Activated CD8-positive, alpha-beta memory T cell treated with anti-CD3 and anti-CD28 coated beads for 48 hours (primary cell): ENCODE measurements at regions not wholly inside any gene's neighbourhood (a gene's known extent, or its start where the extent isn't known, plus 50 kb on each side); places are given as distances from the start of the nearest gene placed in this dataset.

Experiments
- DNase-seq, 3 experiments: peaks; one replicate each; pipeline ENCODE4 v3.0.0-alpha.2; 2020; ENCODE audit warnings: low read depth in 2 of 3, low spot score in 2 of 3

DNA sequence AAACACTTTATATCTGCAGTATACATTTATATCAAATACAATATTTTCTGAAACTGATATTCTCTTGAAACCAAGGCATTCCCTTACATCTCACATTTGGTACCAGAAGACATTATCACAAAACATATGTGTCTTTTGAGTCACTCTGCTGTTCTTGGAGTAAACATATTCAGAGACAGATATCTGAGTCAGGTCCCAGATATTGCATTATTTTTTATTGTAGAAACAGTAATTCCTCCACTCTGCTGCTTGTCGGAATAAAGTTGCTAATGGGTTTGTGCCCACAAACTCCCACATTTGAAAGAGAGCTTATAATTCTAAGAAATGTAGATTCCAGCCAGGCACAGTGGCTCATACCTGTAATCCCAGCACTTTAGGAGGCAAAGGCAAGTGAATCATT lies 261.1 kb upstream of the DAPK1 start:
- DNase-seq, result no peak

DNA sequence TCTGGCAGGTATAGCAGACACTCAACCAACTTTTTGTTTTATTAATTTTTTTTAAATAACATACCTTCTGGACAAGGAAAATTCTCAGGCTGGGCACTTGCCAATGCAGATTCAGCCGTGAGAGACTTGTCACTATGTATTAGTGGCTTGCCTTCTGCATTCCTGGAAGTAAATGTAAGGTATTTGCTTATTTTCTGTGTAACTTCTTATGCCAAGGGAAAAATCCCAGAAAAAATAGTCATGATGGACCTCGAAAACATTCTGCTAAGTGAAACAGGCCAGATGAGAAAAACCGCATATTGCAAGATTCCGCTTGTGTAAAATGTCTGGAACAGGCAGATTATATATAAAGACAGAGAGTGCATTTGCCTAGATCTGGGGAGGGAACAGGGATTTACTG lies 260.3 kb upstream of the DAPK1 start:
- DNase-seq, result no peak

DNA sequence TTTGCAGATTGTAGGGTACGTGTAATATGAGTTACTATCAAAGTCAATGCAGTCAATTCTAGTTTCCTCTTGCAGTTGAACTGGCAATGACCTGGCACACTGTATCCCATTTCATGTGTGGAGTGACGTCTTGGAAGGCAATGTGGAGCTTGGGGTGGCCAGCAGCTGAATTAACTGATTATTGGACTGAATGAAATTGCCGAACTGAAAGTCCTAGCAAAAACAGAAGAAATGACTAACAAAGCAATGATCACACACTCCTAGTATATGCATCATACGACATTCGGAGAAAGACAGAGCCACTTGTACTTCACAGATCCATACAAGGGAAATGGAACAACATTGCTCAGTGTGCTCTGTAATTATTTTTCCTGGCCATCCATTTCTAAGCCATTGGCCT lies 259.1 kb upstream of the DAPK1 start:
- DNase-seq, result no peak

DNA sequence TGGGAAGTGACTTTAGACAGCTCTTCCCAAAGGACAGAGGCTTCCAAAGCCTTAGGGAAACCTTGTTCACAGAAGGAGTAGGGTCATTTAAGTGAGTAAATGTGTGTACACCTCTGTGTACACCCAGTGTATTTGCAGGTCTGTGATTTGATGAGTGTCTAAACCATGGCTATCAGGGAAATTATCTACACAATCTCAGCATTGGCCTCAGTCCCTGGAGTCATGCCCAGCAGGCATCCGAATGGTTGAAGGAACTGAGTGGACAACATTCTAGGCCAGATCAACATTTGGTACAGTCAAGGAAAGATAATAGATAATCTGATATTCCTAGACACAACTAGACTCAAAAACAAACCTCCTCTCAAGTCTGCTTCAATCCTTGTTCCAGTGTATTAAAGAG lies 258.4 kb upstream of the DAPK1 start:
- DNase-seq, result no peak

DNA sequence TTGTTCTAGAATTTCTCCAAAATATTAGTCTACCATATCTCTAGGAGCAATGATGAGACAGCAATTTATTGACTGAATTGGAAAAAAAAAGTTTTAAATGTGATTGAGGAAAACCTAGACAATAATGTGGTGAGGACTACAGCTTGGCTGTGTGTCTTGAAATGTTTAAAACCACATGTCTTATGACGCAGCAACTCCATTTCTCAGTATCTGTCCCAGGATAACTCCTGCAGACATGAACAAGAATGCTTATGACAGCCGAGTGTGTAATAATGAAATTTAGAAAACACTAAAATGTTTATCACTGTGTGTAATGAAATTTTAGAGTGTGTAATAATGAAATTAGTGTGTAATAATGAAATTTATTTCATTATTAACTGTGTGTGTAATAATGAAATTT lies 254.1 kb upstream of the DAPK1 start:
- no peak for DNase-seq

DNA sequence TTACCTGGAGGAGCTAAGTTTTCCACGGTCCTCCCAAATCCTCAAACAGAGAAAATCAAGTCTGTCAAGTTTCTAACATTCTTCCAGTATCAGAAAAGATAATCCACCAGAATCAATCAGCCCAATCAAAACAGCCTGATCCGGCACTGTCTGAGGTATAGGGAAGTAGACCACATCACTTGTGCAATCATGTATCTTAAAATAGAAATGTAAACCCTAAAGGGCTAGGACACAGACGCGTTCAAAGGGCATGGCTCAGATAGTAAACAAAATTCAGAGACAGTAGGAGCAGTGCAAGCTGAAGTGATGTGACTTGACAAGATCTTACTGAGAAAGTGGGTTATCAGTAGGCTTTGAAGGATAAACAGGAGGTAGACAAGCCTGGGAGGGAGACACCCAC lies 252.4 kb upstream of the DAPK1 start:
- DNase-seq, result no peak

DNA sequence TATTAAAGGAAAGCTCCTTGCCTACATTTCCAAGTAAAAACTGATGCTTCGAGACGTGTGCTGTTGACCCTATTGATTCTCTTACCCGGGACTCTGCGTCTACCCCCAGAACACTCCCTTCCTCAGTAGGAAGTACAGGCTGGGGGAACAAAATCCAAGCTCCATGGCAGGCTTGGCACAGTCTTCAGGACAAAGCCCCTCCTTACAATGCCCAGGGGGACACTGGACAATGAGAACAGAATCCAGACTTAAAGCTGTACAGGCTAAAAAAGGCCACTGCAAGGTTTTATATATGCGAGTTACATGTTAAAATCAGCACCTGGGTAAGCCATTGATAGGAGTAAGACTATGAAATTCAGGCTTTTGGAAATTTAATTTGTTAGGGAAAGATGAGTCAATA lies 250.6 kb upstream of the DAPK1 start:
- no peak for DNase-seq

DNA sequence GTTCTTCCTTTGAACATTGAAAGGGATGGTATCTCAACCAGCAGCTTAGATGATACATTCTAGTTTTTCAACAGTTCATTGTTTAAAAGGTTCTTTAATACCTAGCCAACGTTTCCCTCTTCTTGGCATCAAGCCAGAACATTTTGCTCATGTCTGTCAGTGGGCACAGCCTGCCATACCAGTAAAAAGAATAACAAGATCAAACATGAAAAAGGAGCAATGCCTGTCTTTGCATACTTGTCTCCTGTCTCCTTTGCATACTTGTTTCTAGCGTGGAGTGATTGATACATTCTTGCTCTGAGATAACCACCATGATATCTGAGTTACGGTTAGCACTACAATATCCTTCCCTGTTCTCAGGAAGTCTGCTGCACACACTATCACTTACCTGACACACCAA lies 248.6 kb upstream of the DAPK1 start:
- no peak for DNase-seq

DNA sequence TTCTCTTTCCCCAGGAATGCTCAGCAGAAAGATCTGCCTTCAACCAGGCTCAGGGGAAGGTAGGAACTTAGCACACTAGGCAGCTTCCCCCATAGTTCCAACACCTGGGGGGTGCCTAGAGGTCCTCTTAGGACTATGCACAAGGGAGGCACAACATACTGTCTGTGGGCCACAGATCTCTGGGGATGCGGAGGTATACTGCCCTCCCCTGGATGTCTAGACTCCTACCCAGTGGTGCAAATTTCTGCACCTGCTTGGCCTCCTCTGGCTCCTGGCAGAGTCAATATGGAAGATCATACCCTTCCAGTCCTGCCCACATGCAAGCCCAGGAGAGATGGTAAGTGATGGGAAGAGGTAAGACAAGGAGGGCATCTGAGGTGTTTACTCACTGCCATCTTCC lies 247.5 kb upstream of the DAPK1 start:
- DNase-seq, result no peak

DNA sequence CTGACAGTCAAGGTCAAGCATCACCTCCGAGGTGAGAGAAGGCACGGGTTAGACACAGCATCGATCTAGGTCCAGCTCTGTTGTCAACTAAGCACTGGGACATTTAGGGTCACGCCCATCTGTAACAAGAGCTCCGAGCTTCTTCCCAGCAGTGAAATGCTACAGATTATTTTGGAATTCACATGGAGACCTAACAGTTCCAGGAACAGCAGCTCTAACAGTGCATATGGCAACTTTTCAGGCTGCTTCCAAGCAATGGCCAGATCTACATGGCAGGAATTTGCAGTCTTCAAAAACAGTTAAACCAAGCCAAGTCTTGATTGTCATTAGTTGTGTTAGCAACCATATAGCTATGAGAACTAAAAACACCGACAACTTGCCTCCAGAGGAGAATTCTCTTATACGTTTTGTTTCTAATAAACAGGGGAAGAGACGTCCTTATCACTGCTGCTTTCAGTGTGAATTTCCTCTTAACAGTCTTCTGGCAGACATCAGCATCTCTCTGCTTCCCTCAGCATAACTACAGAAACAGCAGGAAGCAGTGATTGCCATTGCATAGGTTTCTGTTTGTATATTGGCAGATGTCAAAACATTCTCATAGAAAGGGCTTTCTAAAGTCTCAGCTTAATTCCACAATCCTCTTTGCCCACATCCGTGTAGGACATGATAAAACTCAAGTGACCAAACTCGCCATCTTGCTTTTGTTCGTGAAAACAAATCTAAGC lies 242.1 kb upstream of the DAPK1 start:
- DNase-seq, result no peak

DNA sequence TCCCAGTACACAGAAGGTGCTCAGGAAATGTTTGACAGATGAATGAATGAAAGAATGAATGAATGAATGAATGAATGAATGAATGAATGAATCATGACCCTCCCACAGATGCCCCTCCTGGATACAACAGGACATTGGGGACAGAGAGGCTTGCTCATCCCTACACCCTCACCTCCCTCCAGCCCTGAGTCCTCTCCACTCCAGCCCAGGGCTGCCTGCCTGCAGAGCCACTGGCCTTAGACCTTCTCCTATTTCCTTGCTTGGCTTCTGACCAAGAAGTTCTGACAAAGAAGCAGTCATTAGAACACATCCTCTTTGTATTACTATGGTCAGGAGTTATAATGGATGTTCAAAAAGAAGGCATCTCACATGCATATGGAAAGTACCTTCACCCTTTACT lies 240.7 kb upstream of the DAPK1 start:
- DNase-seq, result no peak

DNA sequence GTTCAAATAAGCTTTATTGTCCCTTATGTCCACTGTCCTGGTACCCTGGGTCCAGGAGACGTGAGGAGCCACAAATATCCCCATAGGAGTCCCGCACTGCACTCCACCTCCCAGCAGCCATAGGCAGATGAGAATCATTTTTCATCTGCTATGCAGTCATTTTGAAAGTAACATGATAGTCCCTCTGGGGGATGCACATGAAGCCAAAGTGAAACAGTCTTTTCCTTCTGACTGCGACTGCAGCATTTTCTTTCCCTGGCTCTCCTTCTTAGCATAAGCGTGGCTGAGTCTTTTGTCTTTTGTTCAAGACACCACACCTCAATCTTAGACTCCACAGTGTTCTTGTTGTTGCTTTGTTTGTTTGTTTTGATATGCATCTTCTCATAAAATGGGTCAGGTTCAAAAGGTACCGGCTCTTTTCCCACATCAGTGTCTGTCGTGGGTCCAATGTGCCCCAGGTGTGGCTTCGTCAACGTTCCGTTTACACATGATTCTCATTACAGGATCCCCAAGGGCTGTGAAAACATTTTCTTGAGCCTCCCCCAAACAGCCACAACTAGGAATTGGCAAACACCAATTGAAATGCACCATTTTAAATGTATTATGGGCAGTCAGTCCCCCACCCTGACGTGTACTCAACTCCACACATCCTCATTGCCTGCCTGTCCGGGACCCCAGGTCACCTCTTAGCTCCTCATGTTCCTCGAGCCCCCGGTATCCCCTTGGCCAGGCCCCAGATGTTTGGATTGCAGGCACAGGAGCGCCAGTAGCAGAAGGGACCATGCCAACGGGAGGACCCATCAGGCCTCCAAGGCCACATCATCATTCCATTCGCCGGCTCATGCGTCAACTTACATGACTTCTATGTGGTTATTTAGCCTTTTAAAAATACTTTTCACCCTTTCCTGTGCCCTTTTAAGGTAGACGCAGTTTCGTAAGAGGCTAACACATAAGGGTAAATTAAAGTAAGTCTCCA lies 237.8 kb upstream of the DAPK1 start:
- no peak for DNase-seq

DNA sequence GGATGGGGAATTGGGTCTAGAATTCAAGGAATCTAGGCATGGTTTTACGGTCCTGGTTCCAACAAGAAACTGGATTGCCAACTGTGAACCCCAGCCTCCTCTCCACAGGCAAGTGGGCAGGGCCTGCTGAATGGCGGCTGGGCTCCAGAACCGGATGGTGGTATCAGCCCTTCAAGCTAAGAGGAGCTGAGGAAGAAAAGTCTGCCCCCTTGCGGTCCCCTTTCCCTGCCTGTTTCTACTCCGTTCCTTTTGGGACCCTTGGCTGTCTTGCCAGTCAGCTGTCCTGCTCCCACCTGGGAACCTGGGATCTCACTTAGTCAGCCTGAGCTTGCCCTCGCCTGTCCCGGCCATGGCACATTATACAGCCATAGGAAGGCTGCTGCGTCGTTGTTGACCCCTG lies 234.4 kb upstream of the DAPK1 start:
- no peak for DNase-seq

DNA sequence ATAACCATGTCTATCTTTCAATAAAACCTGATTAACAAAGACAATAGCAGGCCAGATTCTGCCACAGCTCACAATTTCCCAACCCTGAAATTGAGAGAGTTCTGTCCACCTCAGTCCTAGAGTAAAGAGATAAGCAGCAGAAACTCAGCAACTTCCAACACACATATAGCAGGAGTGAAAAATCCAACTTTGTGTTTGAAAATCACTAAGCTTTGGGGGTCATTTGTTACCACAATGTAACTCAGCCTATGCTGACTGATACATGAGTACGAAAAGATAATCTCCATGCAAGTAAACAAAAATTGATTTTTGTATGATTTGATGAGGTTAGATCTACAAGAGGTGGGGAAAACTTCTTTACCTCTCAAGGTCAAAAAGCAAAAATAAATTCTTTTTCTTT lies 231.0 kb upstream of the DAPK1 start:
- DNase-seq, result no peak

DNA sequence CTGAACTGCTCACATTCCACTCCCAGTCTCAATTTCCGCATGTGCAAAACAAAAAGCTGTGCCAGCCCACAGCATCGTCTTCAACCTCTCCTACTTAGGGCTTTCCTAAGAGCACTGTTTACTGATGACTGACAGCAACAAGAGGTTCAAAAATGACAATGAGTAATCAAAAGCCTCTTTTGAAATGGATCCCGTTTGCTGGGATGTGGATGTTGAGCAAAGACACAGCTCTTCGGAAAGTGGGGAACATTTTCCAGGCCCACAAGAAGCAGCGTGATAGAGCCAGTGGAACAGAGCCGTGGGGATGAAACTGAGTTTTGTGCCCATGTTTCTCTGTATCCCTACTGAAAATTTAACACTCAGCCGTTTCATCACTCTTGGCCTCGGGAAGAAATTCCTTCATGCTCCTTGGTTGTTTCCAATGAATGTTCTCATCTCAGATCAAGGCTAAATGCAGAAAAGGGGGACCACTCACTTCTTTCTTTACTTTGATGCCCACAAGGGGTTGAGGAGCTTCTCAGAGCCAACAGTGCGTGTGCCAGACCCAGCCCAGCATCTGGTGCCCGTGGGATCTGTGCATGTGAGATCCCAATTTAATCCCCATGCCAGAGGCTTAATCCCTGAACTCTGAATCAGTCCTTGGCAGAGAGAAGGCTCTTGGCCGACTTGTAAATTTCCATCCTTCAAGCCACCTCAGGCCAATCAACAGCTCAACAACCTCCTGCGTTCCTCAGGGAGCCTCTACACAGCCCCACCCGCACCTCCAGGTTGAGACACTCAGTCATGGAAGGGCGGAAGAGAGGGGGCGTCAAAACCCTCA lies 230.2 kb upstream of the DAPK1 start:
- DNase-seq, result no peak

DNA sequence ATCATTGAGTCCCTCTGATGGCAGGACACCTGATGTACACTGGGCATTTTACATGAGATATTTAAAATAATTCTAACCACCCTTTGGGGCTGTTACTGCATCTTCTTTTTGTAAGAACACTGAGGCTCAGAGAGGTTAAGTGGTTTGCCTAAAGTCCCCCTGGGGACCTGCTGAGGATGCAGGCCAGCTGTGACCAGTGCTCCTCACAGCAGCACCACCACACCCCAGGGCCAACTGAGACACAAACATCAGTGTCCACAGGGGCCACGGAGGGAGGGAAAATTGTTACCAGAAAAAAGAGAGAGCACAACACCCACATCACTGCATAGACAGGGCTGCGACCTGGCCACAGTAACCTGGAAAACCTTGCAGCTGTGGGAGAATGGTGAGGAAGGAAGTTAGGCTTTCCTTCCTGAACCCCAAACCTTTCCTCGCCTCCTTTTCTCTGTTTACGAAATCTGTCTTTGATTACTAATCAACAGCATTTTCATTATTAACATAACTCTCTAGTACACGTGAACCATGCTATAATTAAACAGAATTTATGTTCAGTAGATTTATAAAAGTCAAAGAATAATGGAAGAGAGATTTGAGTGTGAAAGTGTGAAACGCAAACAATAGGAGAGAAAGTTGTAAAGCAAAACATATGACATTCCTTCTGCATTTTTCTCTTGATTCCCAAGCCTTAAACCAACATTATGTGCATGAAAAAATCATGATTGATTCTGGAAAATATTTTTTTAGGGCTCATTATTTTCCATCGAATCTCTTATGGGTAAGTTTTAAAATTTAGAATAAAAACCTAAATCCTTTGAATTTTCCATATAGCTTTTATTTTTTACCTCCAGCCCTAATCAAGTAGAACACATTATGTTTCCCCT lies 228.1 kb upstream of the DAPK1 start:
- no peak for DNase-seq

DNA sequence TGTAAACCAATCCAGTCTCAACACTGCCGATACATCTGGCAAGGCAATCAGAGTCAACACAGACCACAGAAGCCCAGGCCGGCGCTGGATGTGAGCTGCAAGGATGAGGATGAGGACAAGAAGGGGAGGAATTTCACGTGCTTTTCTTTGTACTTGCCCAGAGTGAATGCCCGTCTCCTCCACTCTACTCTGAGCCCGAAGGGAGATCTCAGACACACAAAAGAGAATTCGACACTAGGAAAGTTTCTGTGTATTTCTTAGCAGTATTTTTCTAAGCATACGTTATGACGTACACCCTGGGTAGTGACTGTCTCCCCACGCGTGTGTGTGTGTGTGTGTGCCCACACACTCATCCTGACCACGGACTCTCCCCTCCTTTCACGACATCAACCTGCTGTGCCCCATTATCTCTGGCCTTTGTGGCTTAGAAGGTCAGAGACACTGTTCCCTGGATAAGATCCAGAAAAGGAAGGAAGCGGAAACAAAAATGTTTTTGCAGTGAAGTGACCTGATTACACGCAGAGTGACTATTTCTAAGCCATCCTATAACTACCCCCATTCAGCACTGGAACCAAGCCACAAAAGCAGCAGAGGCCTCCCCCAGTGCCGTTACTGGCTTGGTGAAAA lies 227.3 kb upstream of the DAPK1 start:
- no peak for DNase-seq

DNA sequence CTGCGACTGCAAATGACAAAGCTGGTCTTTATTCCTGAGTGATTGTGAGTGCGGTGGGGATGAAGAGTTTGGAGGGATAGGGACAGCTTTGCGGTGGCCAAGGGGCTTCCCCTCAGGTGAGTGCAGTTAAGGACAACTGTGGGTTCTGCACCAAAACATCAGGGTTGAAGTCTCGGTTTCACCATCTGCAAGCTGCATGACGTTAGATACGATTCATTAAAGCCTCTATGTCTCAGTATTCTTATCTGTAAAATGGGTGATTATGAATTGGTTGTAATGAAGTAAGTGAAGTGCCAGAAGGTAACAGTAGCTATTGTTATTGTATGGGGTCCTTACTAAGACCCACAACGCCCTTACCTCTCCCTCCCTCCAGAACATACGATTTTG lies 226.8 kb upstream of the DAPK1 start:
- DNase-seq, result no peak

DNA sequence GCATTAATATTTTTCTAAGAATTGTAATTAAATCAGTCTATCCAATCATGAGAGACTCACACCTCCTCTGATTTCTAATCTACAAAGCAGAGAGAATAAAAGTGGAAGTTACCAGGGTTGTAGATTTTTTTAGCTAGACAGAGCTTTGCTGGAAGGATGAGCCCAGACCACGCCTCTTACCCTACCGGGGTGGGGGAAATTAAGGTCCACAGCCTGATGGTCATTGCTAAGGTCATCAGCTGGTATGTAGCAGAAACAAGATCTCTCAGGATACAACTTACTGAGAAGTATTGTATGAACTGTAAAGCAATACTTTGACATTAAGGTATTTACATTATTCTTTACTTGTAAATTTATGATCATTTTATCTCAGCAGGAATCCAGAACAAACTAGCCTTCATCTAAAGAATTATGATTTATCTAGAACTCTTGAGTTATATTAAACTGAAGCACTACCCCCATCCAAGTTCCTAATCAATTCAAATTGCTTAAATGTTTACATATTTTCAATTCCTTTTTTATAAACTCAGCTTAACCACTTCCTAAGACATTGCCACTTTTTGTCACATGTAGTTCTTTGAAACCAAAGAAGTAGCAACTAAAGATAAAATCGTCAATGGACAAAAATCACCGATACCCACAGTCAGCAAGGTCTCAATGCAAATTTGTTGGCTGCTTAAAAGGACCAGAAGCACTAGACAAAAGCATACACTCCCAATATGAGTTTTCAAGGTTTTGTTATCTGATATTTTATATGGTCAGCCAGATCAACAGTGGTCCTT lies 225.8 kb upstream of the DAPK1 start:
- DNase-seq, result no peak
